GM19240 (cell line): ENCODE measurements at regions not wholly inside any gene's neighbourhood (a gene's known extent, or its start where the extent isn't known, plus 50 kb on each side); places are given as distances from the start of the nearest gene placed in this dataset.

ENCODE experiments used
- DNase-seq: peaks from one replicate; pipeline ENCODE4 v3.0.0; 2011; ENCODE audit warnings: low spot score; ENCODE audit not compliant: insufficient read length

DNA sequence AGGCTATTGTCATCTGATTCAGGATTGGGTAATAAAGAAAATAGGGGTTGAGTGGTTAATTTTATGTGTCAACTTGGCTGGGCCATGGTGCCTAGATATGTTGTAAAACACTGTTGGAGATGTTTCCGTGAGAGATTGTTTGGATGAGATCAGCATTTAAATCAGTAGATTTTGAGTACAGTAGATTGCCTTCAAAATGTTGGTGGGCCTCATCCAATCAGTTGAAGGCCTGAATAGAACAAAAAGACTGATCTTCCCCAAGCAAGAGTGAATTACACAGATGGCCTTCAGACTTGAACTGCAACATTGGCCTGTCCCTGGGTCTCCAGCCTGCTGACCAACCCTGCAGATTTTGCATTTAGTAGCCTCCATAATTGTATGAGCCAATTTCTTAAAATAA, 401.3 kb upstream of the KIF2A start:
- DNase-seq: no peak

GRCh38 chr5:61905613-61906012, 400.4 kb upstream of the KIF2A start:
- no peak for DNase-seq

GRCh38 chr5:61906820-61907219, 399.2 kb upstream of the KIF2A start:
- no peak for DNase-seq

- no peak for DNase-seq
Observed at GRCh38 chr5:61907995-61908394, 398.0 kb upstream of the KIF2A start.

GRCh38 chr5:61910771-61911170, 395.2 kb upstream of the KIF2A start:
- DNase-seq: no peak

DNA sequence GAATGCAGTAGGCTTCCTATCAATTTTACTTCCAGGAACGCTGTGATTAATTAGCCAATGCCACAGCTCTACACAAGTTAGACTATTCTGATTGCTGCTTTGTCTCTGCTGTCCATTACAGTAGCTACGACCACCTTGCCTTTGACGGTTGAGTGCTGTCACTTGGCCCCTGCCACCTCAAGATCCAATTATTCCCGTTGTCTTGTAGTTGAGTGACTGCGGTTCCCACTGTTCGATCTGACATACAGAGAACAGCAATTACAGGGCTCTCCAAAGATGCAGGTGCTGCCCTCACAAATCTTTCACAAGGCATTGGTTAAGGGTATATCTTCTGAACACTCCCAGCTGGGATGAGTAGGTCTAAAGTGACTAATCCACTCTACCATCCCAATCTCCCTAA, 393.4 kb upstream of the KIF2A start:
- no peak for DNase-seq

- DNase-seq: no peak
Observed at GRCh38 chr5:61915646-61916045, 390.4 kb upstream of the KIF2A start.

- no peak for DNase-seq
Observed at GRCh38 chr5:61916621-61917620, 389.1 kb upstream of the KIF2A start.

GRCh38 chr5:61918611-61919010, 387.4 kb upstream of the KIF2A start:
- DNase-seq: no peak

DNA sequence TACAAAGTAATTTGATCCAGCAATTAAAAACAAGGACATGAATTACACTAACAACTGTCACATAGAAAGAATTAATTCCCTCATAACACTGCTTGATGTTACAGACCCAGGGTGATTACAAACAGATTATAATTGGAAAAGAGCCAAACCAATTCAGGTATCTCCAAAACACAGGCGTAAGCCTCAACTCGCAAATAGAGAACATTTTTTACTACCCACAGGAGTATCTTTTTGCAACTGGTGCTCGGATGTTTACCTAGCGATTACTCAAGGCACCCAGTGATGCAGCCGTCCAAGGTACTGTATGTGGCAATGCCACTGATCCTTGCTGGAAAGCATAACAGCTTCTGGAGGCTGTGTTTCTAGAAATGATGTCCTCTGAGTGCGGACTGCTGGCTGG, 386.1 kb upstream of the KIF2A start:
- DNase-seq: no peak

DNA sequence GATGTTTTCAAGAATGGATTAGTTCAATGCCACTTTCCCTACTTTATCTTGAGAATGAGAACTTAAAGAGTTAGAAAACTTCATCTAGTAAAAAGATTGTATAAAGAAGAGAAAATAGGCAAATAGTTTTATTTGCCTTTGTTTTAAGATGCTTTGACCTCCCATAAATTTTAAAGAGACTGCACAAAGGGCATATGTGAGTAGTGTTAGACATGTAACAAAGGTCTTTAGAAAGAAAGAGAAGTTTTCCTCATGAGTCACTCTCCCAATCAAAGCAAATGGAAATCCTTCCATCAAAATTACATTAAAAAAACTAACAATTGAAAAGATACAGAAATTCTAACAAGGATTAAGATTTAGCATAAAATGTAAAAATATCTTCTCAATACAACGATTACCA, 381.8 kb upstream of the KIF2A start:
- DNase-seq: no peak

- no peak for DNase-seq
Observed at GRCh38 chr5:61926911-61927310, 379.1 kb upstream of the KIF2A start.

- DNase-seq: no peak
Observed at GRCh38 chr5:61931236-61931635, 374.8 kb upstream of the KIF2A start.

DNA sequence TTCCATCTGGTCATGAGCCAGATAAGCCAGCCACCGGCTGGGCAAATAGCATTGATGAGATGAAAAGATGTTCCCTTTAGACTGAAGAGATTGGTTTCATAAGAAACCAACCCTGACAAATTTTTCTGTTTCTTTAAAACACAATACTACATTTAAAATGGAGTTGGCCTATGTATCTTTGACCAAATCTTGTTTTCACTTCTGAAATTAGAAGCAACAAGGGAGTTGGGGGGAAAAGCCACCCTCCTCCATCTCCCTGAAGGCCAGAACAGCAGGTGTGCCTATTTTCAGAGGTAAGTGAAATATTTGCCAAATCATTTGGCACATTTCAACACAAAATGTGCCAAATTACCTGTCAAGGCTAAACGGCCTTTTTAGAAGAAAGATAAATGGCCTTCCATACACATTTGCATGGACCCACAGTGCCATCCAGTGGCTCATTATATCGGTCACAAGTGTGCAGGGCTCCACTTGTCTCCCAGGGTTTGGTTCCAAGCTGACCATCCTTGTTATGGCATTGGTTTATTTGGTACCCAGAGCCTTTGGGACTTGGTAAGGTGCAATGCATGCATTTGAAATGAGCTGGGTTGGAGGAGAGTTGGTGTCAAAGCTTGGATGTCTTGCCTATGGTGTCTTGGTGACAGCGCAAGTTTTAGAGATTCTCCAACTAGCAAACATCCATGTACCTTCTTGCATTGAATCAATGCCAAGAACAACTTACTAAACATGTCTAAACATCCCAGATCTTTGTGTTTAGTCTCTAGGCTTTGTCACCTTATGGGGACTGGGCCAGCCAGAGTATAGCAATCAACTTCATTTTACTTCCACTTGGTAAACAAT, 372.0 kb upstream of the KIF2A start:
- DNase-seq: peak; percentile 11

DNA sequence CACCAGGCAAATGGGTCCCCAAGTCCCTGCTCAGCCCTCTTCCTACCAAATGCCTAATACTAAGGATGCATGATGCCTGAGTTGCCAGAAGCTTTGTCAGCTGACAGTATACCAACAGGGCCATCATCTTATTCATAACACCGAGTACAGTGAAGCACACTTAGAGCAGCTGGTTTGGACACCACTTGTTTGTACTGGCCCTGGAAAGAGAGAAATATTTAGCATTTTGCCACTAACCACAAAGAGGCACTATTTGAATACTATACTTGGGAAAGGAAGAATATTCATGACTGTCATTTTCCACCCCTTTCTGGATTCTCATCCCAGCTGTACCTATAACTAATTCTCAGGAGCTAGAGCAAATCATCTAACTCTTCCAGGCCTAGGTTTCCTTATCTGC, 364.4 kb upstream of the KIF2A start:
- DNase-seq: no peak

GRCh38 chr5:61942462-61943049, 363.4 kb upstream of the KIF2A start:
- DNase-seq: no peak

GRCh38 chr5:61943713-61944112, 362.3 kb upstream of the KIF2A start:
- no peak for DNase-seq

GRCh38 chr5:61948151-61948550, 357.9 kb upstream of the KIF2A start:
- DNase-seq: no peak

DNA sequence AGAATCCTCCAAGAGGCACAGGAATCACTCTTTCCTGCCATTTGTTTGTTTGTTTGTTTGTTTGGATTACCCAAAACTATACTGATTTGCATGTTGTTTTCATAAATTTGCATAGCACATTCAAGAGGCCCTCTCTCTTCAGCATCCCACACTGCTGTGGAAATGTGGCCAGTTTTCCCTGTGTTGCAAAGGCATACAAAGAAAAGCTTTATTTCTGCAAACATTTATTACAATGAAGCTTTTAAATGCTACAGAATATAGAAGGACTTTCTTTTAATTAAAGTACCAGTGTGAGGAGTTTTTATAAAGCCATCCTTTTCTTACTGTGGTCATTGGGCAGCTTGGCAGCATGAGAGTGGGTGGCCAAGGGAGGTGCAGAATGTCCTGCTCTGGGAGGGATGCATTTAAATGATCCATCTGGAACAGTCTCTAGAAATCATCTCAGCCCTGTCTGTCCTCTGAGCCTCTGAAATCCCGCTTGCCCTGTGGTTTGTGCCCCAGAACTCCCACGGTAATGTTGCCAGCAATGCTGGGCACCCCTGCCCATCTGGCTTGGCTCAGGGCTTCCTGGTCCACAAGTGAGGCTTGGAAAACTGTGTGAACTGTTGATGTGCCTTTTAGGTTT, 356.8 kb upstream of the KIF2A start:
- DNase-seq: no peak

- DNase-seq: no peak
Observed at GRCh38 chr5:61949679-61950435, 356.1 kb upstream of the KIF2A start.

GRCh38 chr5:61951295-61951694, 354.7 kb upstream of the KIF2A start:
- DNase-seq: no peak
